WERI-Rb-1 (cell line): ENCODE measurements at regions not wholly inside any gene's neighbourhood (a gene's known extent, or its start where the extent isn't known, plus 50 kb on each side); places are given as distances from the start of the nearest gene placed in this dataset.
"Not testable (repeated sequence)": the region's sequence is repeated elsewhere in the genome, so short reads cannot be mapped to it uniquely, and the experiment has no call there.

ENCODE experiments used
- DNase-seq: peaks from one replicate; pipeline ENCODE4 v3.0.0-alpha.2; 2020
- H3K27ac ChIP-seq: fragments of 250-450 bp; sonication (Bioruptor Pico); 2 replicates; pipeline ENCODE4 v1.5.1; 2020; ENCODE audit warnings: mild to moderate bottlenecking, moderate library complexity
- H3K27me3 ChIP-seq: fragments of 250-450 bp; sonication (Bioruptor Pico); 2 replicates; pipeline ENCODE4 v1.5.1; 2021; ENCODE audit warnings: mild to moderate bottlenecking, low read depth, moderate library complexity; ENCODE audit not compliant: insufficient read depth, severe bottlenecking
- H3K36me3 ChIP-seq: fragments of 250-450 bp; sonication (Bioruptor Pico); 2 replicates; pipeline ENCODE4 v1.5.1; 2020; ENCODE audit warnings: mild to moderate bottlenecking, moderate library complexity
- H3K4me3 ChIP-seq: 2 replicates; pipeline ENCODE4 v1.5.1; 2011; ENCODE audit warnings: low read depth, mild to moderate bottlenecking, control low read depth, low read length
- H3K9me3 ChIP-seq: fragments of 250-450 bp; sonication (Bioruptor Pico); 2 replicates; pipeline ENCODE4 v1.5.1; 2021; ENCODE audit warnings: mild to moderate bottlenecking, moderate library complexity; ENCODE audit not compliant: severe bottlenecking
- CTCF ChIP-seq: IDR thresholded peaks from 2 replicates; pipeline ENCODE4 v1.5.1; 2011; ENCODE audit warnings: low read depth, mild to moderate bottlenecking, control low read depth, inconsistent platforms, low read length

GRCh38 chr13:112160558-112160957 lies 93.6 kb downstream of the SOX1 start:
- no peak for DNase-seq
- peaks cover 47% of the 10 kb centered on the region for H3K9me3 ChIP-seq
- no peak overlapping the region for H3K4me3 ChIP-seq
- no peaks in the 10 kb centered on the region for H3K36me3 ChIP-seq
- no peak for TF ChIP-seq CTCF
- peaks cover 89% of the 10 kb centered on the region for H3K27me3 ChIP-seq
- no peak overlapping the region for H3K27ac ChIP-seq

GRCh38 chr13:112161521-112162301 lies 94.8 kb downstream of the SOX1 start:
- H3K4me3 ChIP-seq, result no peak overlapping the region
- DNase-seq, result no peak
- no peak for TF ChIP-seq CTCF
- H3K36me3 ChIP-seq, result no peaks in the 10 kb centered on the region
- H3K27me3 ChIP-seq, result peaks cover 88% of the 10 kb centered on the region
- H3K27ac ChIP-seq, result no peak overlapping the region
- peaks cover 51% of the 10 kb centered on the region for H3K9me3 ChIP-seq

- Histone ChIP-seq H3K27me3 (peaks cover 88% of the 10 kb centered on the region), H3K9me3 (peaks cover 44% of the 10 kb centered on the region)
- H3K27ac ChIP-seq, DNase-seq, H3K4me3 ChIP-seq, H3K36me3 ChIP-seq: not testable (repeated sequence)
Measured at GRCh38 chr13:112163691-112164660, 97.0 kb downstream of the SOX1 start.

- peaks cover 38% of the 10 kb centered on the region for H3K9me3 ChIP-seq
- DNase-seq, result no peak
- no peak for TF ChIP-seq CTCF
- no peaks in the 10 kb centered on the region for H3K36me3 ChIP-seq
- H3K27ac ChIP-seq, result no peak overlapping the region
- H3K27me3 ChIP-seq, result peaks cover 84% of the 10 kb centered on the region
- H3K4me3 ChIP-seq, result no peak overlapping the region
Measured at GRCh38 chr13:112165712-112166111, 98.8 kb downstream of the SOX1 start.

- peaks cover 34% of the 10 kb centered on the region for H3K9me3 ChIP-seq
- no peak for TF ChIP-seq CTCF
- DNase-seq, result no peak
- H3K36me3 ChIP-seq, result no peaks in the 10 kb centered on the region
- no peak overlapping the region for H3K4me3 ChIP-seq
- peaks cover 87% of the 10 kb centered on the region for H3K27me3 ChIP-seq
- no peak overlapping the region for H3K27ac ChIP-seq
Measured at GRCh38 chr13:112168761-112169160, 101.8 kb downstream of the SOX1 start.
